GM12878 (cell line): ENCODE measurements at regions not wholly inside any gene's neighbourhood (a gene's known extent, or its start where the extent isn't known, plus 50 kb on each side); places are given as distances from the start of the nearest gene placed in this dataset.

Source experiments
- ATAC-seq: fragments of 200-7000 bp; cut with Tn5 transposase; 3 replicates; pipeline ENCODE4 v1.9.1; 2020; ENCODE audit warnings: mild to moderate bottlenecking, moderate library complexity
- BruUV-seq: library from RNA; stranded (reverse); fragments of 400-500 nt; replicated peaks from 2 replicates; lab custom pipeline; 2021; lab: Mats Ljungman, UMichigan
- CTCF ChIA-PET: fragments of 300-600 bp; sonication (Branson Sonifier 250); formaldehyde crosslinking; extraction: SDS; loops from one replicate; lab custom pipeline; 2021; ENCODE audit warnings: inconsistent platforms; lab: Yijun Ruan, JAX
- POLR2A ChIA-PET: fragments of 350-600 bp; formaldehyde crosslinking; extraction: SDS; loops from one replicate; lab custom pipeline; 2021; ENCODE audit warnings: inconsistent platforms; lab: Charles Lee
- RAD21 ChIA-PET: fragments of 300-600 bp; sonication (Branson Sonifier 250); formaldehyde crosslinking; loops from one replicate; lab custom pipeline; 2023; ENCODE audit warnings: antibody characterized with exemption; ENCODE audit not compliant: unreplicated experiment; lab: Charles Lee
- SMC1A ChIA-PET: fragments of 300-600 bp; sonication (Branson Sonifier 250); formaldehyde crosslinking; loops from one replicate; lab custom pipeline; 2023; ENCODE audit not compliant: unreplicated experiment, uncharacterized antibody; lab: Charles Lee
- DNase-seq: peaks from one replicate; pipeline ENCODE4 v3.0.0-alpha.2; 2011; ENCODE audit warnings: low read depth, low spot score
- FAIRE-seq: peaks from 3 replicates; lab custom pipeline; 2011; peaks lifted over from hg19 to GRCh38; lab: Jason Lieb, UNC
- H2AFZ ChIP-seq: 2 replicates; pipeline ENCODE4 v1.6.0; 2011; ENCODE audit warnings: low read depth, low read length, control low read depth; ENCODE audit not compliant: control insufficient read depth
- H3K27ac ChIP-seq: 2 replicates; pipeline ENCODE4 v1.5.1; 2011; ENCODE audit warnings: control low read depth; ENCODE audit not compliant: control insufficient read depth, insufficient read depth
- H3K27me3 ChIP-seq, 2 experiments: replicated peaks in 1 of 2; 2 replicates each; pipeline versions ENCODE4 v1.6.0 to v1.6.1; 2011; ENCODE audit warnings: low read length in 1 of 2; ENCODE audit not compliant: control insufficient read depth in 2 of 2, insufficient read depth in 2 of 2
- H3K36me3 ChIP-seq, 2 experiments: 2 replicates each; pipeline ENCODE4 v1.5.1; 2011; ENCODE audit warnings: low read length in 1 of 2; ENCODE audit not compliant: control insufficient read depth in 2 of 2, insufficient read depth in 2 of 2
- H3K4me1 ChIP-seq: 2 replicates; pipeline ENCODE4 v1.6.1; 2011; ENCODE audit warnings: mild to moderate bottlenecking, low read length, moderate library complexity, mixed read lengths; ENCODE audit not compliant: control insufficient read depth, insufficient read depth
- H3K4me2 ChIP-seq: 2 replicates; pipeline ENCODE4 v1.6.0; 2011; ENCODE audit warnings: control low read depth; ENCODE audit not compliant: control insufficient read depth, insufficient read depth
- H3K4me3 ChIP-seq: fragments of 200-600 bp; sonication (generic); 2 replicates; pipeline ENCODE4 v1.5.1; 2016
- H3K79me2 ChIP-seq: 2 replicates; pipeline ENCODE4 v1.6.0; 2011; ENCODE audit warnings: low read length; ENCODE audit not compliant: control insufficient read depth, insufficient read depth
- H3K9ac ChIP-seq: 2 replicates; pipeline ENCODE4 v1.8.0; 2011; ENCODE audit warnings: low read length, control low read depth, mixed read lengths; ENCODE audit not compliant: control insufficient read depth, insufficient read depth
- H3K9me3 ChIP-seq: replicated peaks from 3 replicates; pipeline ENCODE4 v1.5.1; 2011; ENCODE audit warnings: mild to moderate bottlenecking, low read length; ENCODE audit not compliant: control insufficient read depth, insufficient read depth
- H4K20me1 ChIP-seq: 2 replicates; pipeline ENCODE4 v1.6.0; 2011; ENCODE audit not compliant: control insufficient read depth, insufficient read depth
- CEBPB ChIP-seq, 2 experiments: fragments of 150-350 bp in 1 of 2; IDR thresholded peaks; 2 replicates each; pipeline ENCODE4 v1.6.1; 2012 to 2014; ENCODE audit warnings: low read depth in 2 of 2, low read length in 2 of 2, borderline replicate concordance in 1 of 2, inconsistent platforms in 1 of 2
- CUX1 ChIP-seq: IDR thresholded peaks from 2 replicates; pipeline ENCODE4 v1.6.1; 2012; ENCODE audit warnings: improper control_type of control experiment, low read depth, low read length; ENCODE audit not compliant: insufficient replicate concordance
- EED ChIP-seq: sonication (generic); IDR thresholded peaks from 2 replicates; pipeline ENCODE4 v1.6.1; 2016; ENCODE audit warnings: antibody characterized with exemption, low read depth
- MTA3 ChIP-seq: IDR thresholded peaks from 2 replicates; pipeline ENCODE4 v1.6.1; 2012; ENCODE audit warnings: low read length, inconsistent platforms, borderline replicate concordance
- NKRF ChIP-seq: fragments of 450-650 bp; conservative IDR thresholded peaks from 2 replicates; pipeline ENCODE4 v1.6.1; 2017; ENCODE audit warnings: mild to moderate bottlenecking, moderate library complexity
- NR2C1 ChIP-seq: fragments of 450-650 bp; IDR thresholded peaks from 2 replicates; pipeline ENCODE4 v1.6.1; 2017; ENCODE audit warnings: antibody characterized with exemption, mild to moderate bottlenecking, moderate library complexity
- PAX5 ChIP-seq: IDR thresholded peaks from 2 replicates; pipeline ENCODE4 v1.6.1; 2011; ENCODE audit warnings: low read depth, low read length, borderline replicate concordance
- RUNX3 ChIP-seq: IDR thresholded peaks from 2 replicates; pipeline ENCODE4 v1.6.1; 2012; ENCODE audit warnings: low read length, inconsistent platforms
- SMARCA5 ChIP-seq: fragments of 450-650 bp; IDR thresholded peaks from 2 replicates; pipeline ENCODE4 v1.6.1; 2017; ENCODE audit warnings: mild to moderate bottlenecking
- TAF1 ChIP-seq: IDR thresholded peaks from 2 replicates; pipeline ENCODE4 v1.6.1; 2011; ENCODE audit warnings: mild to moderate bottlenecking, low read depth, low read length, borderline replicate concordance
- USF1 ChIP-seq: IDR thresholded peaks from 2 replicates; pipeline ENCODE4 v1.6.1; 2011; ENCODE audit warnings: borderline replicate concordance, low read depth, mild to moderate bottlenecking, moderate library complexity, mixed read lengths, low read length; ENCODE audit not compliant: insufficient read depth; ENCODE audit errors: extremely low read length
- YBX1 ChIP-seq: fragments of 450-650 bp; IDR thresholded peaks from 2 replicates; pipeline ENCODE4 v1.6.1; 2016; ENCODE audit warnings: antibody characterized with exemption
- ZBTB4 ChIP-seq: fragments of 450-650 bp; formaldehyde crosslinking; IDR thresholded peaks from 2 replicates; pipeline ENCODE4 v1.4.0; 2022; ENCODE audit warnings: mild to moderate bottlenecking, moderate library complexity
- in situ Hi-C: fragments of 300-500 bp; cut with MboI; formaldehyde crosslinking; loops from 9 replicates; pipeline ENCODE4 v1.14.3; 2018; ENCODE audit warnings: mixed read lengths
- intact Hi-C: fragments of 100-400 bp; cut with micrococcal nuclease; formaldehyde crosslinking; loops from one replicate; pipeline ENCODE4 v1.14.2; 2022; ENCODE audit not compliant: unreplicated experiment

- TF ChIP-seq CUX1 (no peak), MTA3 (no peak), CEBPB (IDR thresholded peaks at IDR 0.05; ENCODE audit: borderline replicate concordance in 1 of 2, low read depth in 2 of 2, low read length in 2 of 2) (no peak), NR2C1 (no peak)
Measured at GRCh38 chr7:149683181-149683580, 90.2 kb downstream of the ZNF467 start (continued).

- Histone ChIP-seq H3K36me3 (no peaks in the 10 kb centered on the region), H2AFZ (no peak overlapping the region), H3K4me1 (no peaks in the 10 kb centered on the region), H3K4me3 (no peak overlapping the region), H3K9me3 (no peaks in the 10 kb centered on the region), H3K4me2 (no peak overlapping the region), H3K27me3 (no peaks in the 10 kb centered on the region; a peak in 1 of 4 replicates), H3K9ac (no peak overlapping the region), H4K20me1 (no peaks in the 10 kb centered on the region), H3K79me2 (no peaks in the 10 kb centered on the region), H3K27ac (no peak overlapping the region)
- in situ Hi-C loops (no loop called here), intact Hi-C loops (no loop called here)
- FAIRE-seq (no peak), DNase-seq (no peak), ATAC-seq (no peak)
- CTCF ChIA-PET, result no interaction called here
- SMC1A ChIA-PET, result no interaction called here
- POLR2A ChIA-PET, result no interaction called here
- RAD21 ChIA-PET, result no interaction called here
- no TSS peak for BruUV-seq
- TF ChIP-seq TAF1, result no peak
- no peak for TF ChIP-seq YBX1
- TF ChIP-seq ZBTB4 (CRISPR knock-in tag), result no peak
- TF ChIP-seq SMARCA5, result no peak
- TF ChIP-seq USF1, result no peak
- no peak for TF ChIP-seq EED
- TF ChIP-seq PAX5, result no peak
- no peak for TF ChIP-seq RUNX3
- TF ChIP-seq NKRF, result no peak
Measured at GRCh38 chr7:149682038-149682437, 91.3 kb downstream of the ZNF467 start.
